T-helper 22 cell (primary cell): ENCODE measurements at regions not wholly inside any gene's neighbourhood (a gene's known extent, or its start where the extent isn't known, plus 50 kb on each side); places are given as distances from the start of the nearest gene placed in this dataset.
"Not testable (repeated sequence)": the region's sequence is repeated elsewhere in the genome, so short reads cannot be mapped to it uniquely, and the experiment has no call there.

Experiments
- DNase-seq: peaks from one replicate; pipeline ENCODE4 v3.0.0-alpha.2; 2020; ENCODE audit warnings: low read depth

GRCh38 chr5:18354828-18355227, 720.6 kb downstream of the TAF11L14 start:
- DNase-seq = no peak

- no peak for DNase-seq
Observed at GRCh38 chr5:18357486-18357885, 723.2 kb downstream of the TAF11L14 start.

- no peak for DNase-seq
Observed at GRCh38 chr5:18366234-18366633, 732.0 kb downstream of the TAF11L14 start.

- no peak for DNase-seq
Observed at GRCh38 chr5:18370531-18370930, 736.3 kb downstream of the TAF11L14 start.

- DNase-seq = no peak
Observed at GRCh38 chr5:18375641-18376040, 741.4 kb downstream of the TAF11L14 start.

- DNase-seq = no peak
Observed at GRCh38 chr5:18378066-18378465, 743.8 kb downstream of the TAF11L14 start.

GRCh38 chr5:18379189-18379588, 744.9 kb downstream of the TAF11L14 start:
- DNase-seq = no peak

- no peak for DNase-seq
Observed at GRCh38 chr5:18380729-18381362, 746.6 kb downstream of the TAF11L14 start.

- no peak for DNase-seq
Observed at GRCh38 chr5:18393565-18394442, 759.5 kb downstream of the TAF11L14 start.

GRCh38 chr5:18394443-18394804, 760.2 kb downstream of the TAF11L14 start:
- no peak for DNase-seq

GRCh38 chr5:18395126-18396110, 761.2 kb downstream of the TAF11L14 start:
- DNase-seq = no peak

- no peak for DNase-seq
Observed at GRCh38 chr5:18397371-18397770, 763.1 kb downstream of the TAF11L14 start.

GRCh38 chr5:18397891-18398290, 763.6 kb downstream of the TAF11L14 start:
- DNase-seq = no peak

GRCh38 chr5:18399461-18400327, 765.4 kb downstream of the TAF11L14 start:
- not testable (repeated sequence) for DNase-seq

GRCh38 chr5:18403141-18403540, 768.9 kb downstream of the TAF11L14 start:
- DNase-seq = no peak

- no peak for DNase-seq
Observed at GRCh38 chr5:18403941-18404438, 769.7 kb downstream of the TAF11L14 start.

GRCh38 chr5:18420711-18421110, 786.5 kb downstream of the TAF11L14 start:
- no peak for DNase-seq

GRCh38 chr5:18433336-18433735, 799.1 kb downstream of the TAF11L14 start:
- DNase-seq = no peak

GRCh38 chr5:18438126-18438525, 803.9 kb downstream of the TAF11L14 start:
- DNase-seq = no peak

- no peak for DNase-seq
Observed at GRCh38 chr5:18455521-18455920, 821.3 kb downstream of the TAF11L14 start.

GRCh38 chr5:18457255-18457654, 823.0 kb downstream of the TAF11L14 start:
- no peak for DNase-seq
